Gastrocnemius medialis (tissue), 4 donors: ENCODE measurements at regions not wholly inside any gene's neighbourhood (a gene's known extent, or its start where the extent isn't known, plus 50 kb on each side); places are given as distances from the start of the nearest gene placed in this dataset.

Source experiments
- POLR2A ChIP-seq, 2 donors: fragments of 450-650 bp; IDR thresholded peaks; one replicate each; pipeline ENCODE4 v1.6.1; 2017; ENCODE audit warnings: antibody characterized with exemption in 2 of 2, mild to moderate bottlenecking in 2 of 2, moderate library complexity in 2 of 2
- TF ChIP-seq, protein P1 (sequence below), 5 experiments: fragments of 450-650 bp in 3 of 5; fragments of 200-600 bp in 2 of 5; sonication (generic) in 2 of 5; IDR thresholded peaks in 4 of 5; conservative IDR thresholded peaks in 1 of 5; 1 replicate in 4 of 5; 2 replicates in 1 of 5; pipeline ENCODE4 v1.5.1; 2016 to 2019; ENCODE audit warnings: antibody characterized with exemption in 5 of 5, mild to moderate bottlenecking in 3 of 5, moderate library complexity in 3 of 5

DNA sequence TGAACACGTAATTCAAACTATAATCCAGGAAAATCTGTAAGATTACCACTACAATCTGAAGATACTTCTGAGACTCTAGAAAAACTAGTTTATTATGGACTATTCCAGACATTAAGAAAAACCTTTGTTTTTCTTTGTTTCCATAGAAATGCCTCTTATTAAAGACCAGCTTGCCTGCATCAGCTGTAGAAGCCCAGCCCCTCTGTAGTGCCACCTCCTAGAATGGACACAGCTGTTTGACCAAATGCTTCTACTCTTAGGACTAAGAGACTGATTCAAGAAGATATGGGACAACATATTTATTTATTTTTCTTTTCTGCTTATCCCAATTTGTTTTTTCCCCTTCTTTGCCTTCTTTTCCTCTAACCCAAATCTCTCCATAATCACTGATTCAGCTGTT, 93.8 kb downstream of the CXCL12 start:
- TF ChIP-seq POLR2A (IDR thresholded peaks at IDR 0.05) = no peak
- TF ChIP-seq, protein P1, sequence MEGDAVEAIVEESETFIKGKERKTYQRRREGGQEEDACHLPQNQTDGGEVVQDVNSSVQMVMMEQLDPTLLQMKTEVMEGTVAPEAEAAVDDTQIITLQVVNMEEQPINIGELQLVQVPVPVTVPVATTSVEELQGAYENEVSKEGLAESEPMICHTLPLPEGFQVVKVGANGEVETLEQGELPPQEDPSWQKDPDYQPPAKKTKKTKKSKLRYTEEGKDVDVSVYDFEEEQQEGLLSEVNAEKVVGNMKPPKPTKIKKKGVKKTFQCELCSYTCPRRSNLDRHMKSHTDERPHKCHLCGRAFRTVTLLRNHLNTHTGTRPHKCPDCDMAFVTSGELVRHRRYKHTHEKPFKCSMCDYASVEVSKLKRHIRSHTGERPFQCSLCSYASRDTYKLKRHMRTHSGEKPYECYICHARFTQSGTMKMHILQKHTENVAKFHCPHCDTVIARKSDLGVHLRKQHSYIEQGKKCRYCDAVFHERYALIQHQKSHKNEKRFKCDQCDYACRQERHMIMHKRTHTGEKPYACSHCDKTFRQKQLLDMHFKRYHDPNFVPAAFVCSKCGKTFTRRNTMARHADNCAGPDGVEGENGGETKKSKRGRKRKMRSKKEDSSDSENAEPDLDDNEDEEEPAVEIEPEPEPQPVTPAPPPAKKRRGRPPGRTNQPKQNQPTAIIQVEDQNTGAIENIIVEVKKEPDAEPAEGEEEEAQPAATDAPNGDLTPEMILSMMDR (IDR thresholded peaks at IDR 0.05 in 4 of 5, conservative IDR thresholded peaks at IDR 0.05 in 1 of 5) = no peak
